Astrocyte (in vitro differentiated cells and primary cell): ENCODE measurements at regions not wholly inside any gene's neighbourhood (a gene's known extent, or its start where the extent isn't known, plus 50 kb on each side); places are given as distances from the start of the nearest gene placed in this dataset.

Experiments
- CTCF ChIP-seq: IDR thresholded peaks from 2 replicates; pipeline ENCODE4 v1.5.1; 2011; ENCODE audit warnings: low read depth, mild to moderate bottlenecking, inconsistent platforms, low read length, moderate library complexity; ENCODE audit not compliant: insufficient read depth
- EZH2 ChIP-seq: IDR thresholded peaks from 2 replicates; pipeline ENCODE4 v1.6.1; 2012; ENCODE audit warnings: mild to moderate bottlenecking, low read length, inconsistent platforms; ENCODE audit not compliant: insufficient read depth

GRCh38 chr10:88027570-88027969 is 164.1 kb downstream of the PTEN start:
- TF ChIP-seq CTCF, result no peak
- TF ChIP-seq EZH2, result no peak
